ENCODE measurements at regions not wholly inside any gene's neighbourhood (a gene's known extent, or its start where the extent isn't known, plus 50 kb on each side); places are given as distances from the start of the nearest gene placed in this dataset.

- no peak overlapping the region for H3K27ac ChIP-seq (ENCODE audit: control insufficient read depth, insufficient read depth)
- ChIA-PET SMC1A (ENCODE audit: uncharacterized antibody, unreplicated experiment) (interaction anchor here (0.6 to 1.2 kb wide), 2 partner anchors 224 to 1232 kb away, joined by 3 read pairs; no protein-coding TSS in a partner anchor), RAD21 (ENCODE audit: unreplicated experiment) (no interaction called here), POLR2A (no interaction called here), CTCF (interaction anchor here (1.1 kb wide), 1 partner anchor 269 kb away, joined by 5 read pairs; no protein-coding TSS in a partner anchor)
- no peak overlapping the region for H2AFZ ChIP-seq (ENCODE audit: control insufficient read depth, low read depth, low read length)
- no peak overlapping the region for H3K4me2 ChIP-seq (ENCODE audit: control insufficient read depth, insufficient read depth)
- WGBS (ENCODE audit: insufficient coverage, insufficient replicate concordance, low lambda C conversion rate, missing lambda C conversion rate): 21% methylated on average over 7 of the region's 7 CpGs
- ATAC-seq (no peak), FAIRE-seq (no peak), DNase-seq (ENCODE audit: low read depth, low spot score) (no peak)
- BruUV-seq (replicated peaks): no TSS peak
- TF ChIP-seq POLR2AphosphoS2 (IDR thresholded peaks at IDR 0.05; ENCODE audit: low read depth, low read length): no peak
- TF ChIP-seq BHLHE40 (IDR thresholded peaks at IDR 0.05; ENCODE audit: borderline replicate concordance in 1 of 2, low read depth in 2 of 2, low read length in 1 of 2): no peak
- H3K36me3 ChIP-seq (ENCODE audit: control insufficient read depth in 2 of 2, insufficient read depth in 2 of 2, low read length in 1 of 2): no peaks in the 10 kb centered on the region
- H3K27me3 ChIP-seq (replicated peaks in 1 of 2; ENCODE audit: control insufficient read depth in 2 of 2, insufficient read depth in 2 of 2, low read length in 1 of 2): peaks cover 0 to 1% of the 10 kb centered on the region in 2 experiments; a peak in 1 of 4 replicates
- no peaks in the 10 kb centered on the region for H4K20me1 ChIP-seq (ENCODE audit: control insufficient read depth, insufficient read depth)
- H3K4me3 ChIP-seq: no peak overlapping the region
- intact Hi-C loops (cut with micrococcal nuclease; ENCODE audit: unreplicated experiment): no loop called here
- no peaks in the 10 kb centered on the region for H3K9me3 ChIP-seq (replicated peaks; ENCODE audit: control insufficient read depth, insufficient read depth, low read length)
- in situ Hi-C loops (cut with MboI): no loop called here
- H3K4me1 ChIP-seq (ENCODE audit: control insufficient read depth, insufficient read depth, low read length): no peaks in the 10 kb centered on the region
- no peaks in the 10 kb centered on the region for H3K79me2 ChIP-seq (ENCODE audit: control insufficient read depth, insufficient read depth, low read length)
- H3K9ac ChIP-seq (ENCODE audit: control insufficient read depth, insufficient read depth, low read length): no peak overlapping the region
Observed at GRCh38 chr16:24471561-24472350, 67.6 kb upstream of the RBBP6 start.

GRCh38 chr16:24477492-24477891 lies 61.9 kb upstream of the RBBP6 start:
- in situ Hi-C loops (cut with MboI): no loop called here
- CTCF ChIA-PET: interaction anchor here (0.7 kb wide), 1 partner anchor 180 kb away, joined by 3 read pairs; no protein-coding TSS in a partner anchor
- Histone ChIP-seq H3K4me1 (ENCODE audit: control insufficient read depth, insufficient read depth, low read length) (no peaks in the 10 kb centered on the region), H3K9ac (ENCODE audit: control insufficient read depth, insufficient read depth, low read length) (no peak overlapping the region), H3K27me3 (replicated peaks in 1 of 2; ENCODE audit: control insufficient read depth in 2 of 2, insufficient read depth in 2 of 2, low read length in 1 of 2) (no peaks in the 10 kb centered on the region; a peak in 2 of 4 replicates), H4K20me1 (ENCODE audit: control insufficient read depth, insufficient read depth) (no peaks in the 10 kb centered on the region), H3K4me3 (no peak overlapping the region), H3K9me3 (replicated peaks; ENCODE audit: control insufficient read depth, insufficient read depth, low read length) (no peaks in the 10 kb centered on the region), H3K79me2 (ENCODE audit: control insufficient read depth, insufficient read depth, low read length) (no peaks in the 10 kb centered on the region), H3K27ac (ENCODE audit: control insufficient read depth, insufficient read depth) (no peak overlapping the region), H2AFZ (ENCODE audit: control insufficient read depth, low read depth, low read length) (no peak overlapping the region), H3K4me2 (ENCODE audit: control insufficient read depth, insufficient read depth) (no peak overlapping the region), H3K36me3 (ENCODE audit: control insufficient read depth in 2 of 2, insufficient read depth in 2 of 2, low read length in 1 of 2) (no peaks in the 10 kb centered on the region)
- RAD21 ChIA-PET (ENCODE audit: unreplicated experiment): no interaction called here
- no TSS peak for BruUV-seq (replicated peaks)
- DNase-seq (ENCODE audit: low read depth, low spot score) (no peak), FAIRE-seq (no peak), ATAC-seq (no peak)
- POLR2A ChIA-PET: no interaction called here
- 26% methylated on average over 6 of the region's 6 CpGs for WGBS (ENCODE audit: insufficient coverage, insufficient replicate concordance, low lambda C conversion rate, missing lambda C conversion rate)
- SMC1A ChIA-PET (ENCODE audit: uncharacterized antibody, unreplicated experiment): no interaction called here
- no peak for TF ChIP-seq LARP7 (IDR thresholded peaks at IDR 0.05)
- TF ChIP-seq ZZZ3 (IDR thresholded peaks at IDR 0.05; ENCODE audit: control insufficient read depth, insufficient read length, low read depth): no peak
- TF ChIP-seq CBX3 (IDR thresholded peaks at IDR 0.05; ENCODE audit: borderline replicate concordance, low read depth): no peak
- no peak for TF ChIP-seq SPI1 (IDR thresholded peaks at IDR 0.05; ENCODE audit: borderline replicate concordance, insufficient read depth, low read depth, low read length)
- TF ChIP-seq HDAC6 (IDR thresholded peaks at IDR 0.05; ENCODE audit: unreplicated experiment): no peak
- intact Hi-C loops (cut with micrococcal nuclease; ENCODE audit: unreplicated experiment): no loop called here

Measured in GM12878 (cell line).